OCI-LY7 (cell line): ENCODE measurements at regions not wholly inside any gene's neighbourhood (a gene's known extent, or its start where the extent isn't known, plus 50 kb on each side); places are given as distances from the start of the nearest gene placed in this dataset.

Source experiments
- BruUV-seq: library from RNA; stranded (reverse); fragments of 400-500 nt; replicated peaks from 2 replicates; lab custom pipeline; 2021; lab: Mats Ljungman, UMichigan
- CTCF ChIA-PET: fragments of 300-600 bp; sonication (Branson Sonifier 250); formaldehyde crosslinking; loops from one replicate; lab custom pipeline; 2022; ENCODE audit warnings: antibody characterized with exemption; ENCODE audit not compliant: unreplicated experiment; lab: Charles Lee
- POLR2A ChIA-PET: fragments of 300-600 bp; sonication (Branson Sonifier 250); formaldehyde crosslinking; loops from one replicate; lab custom pipeline; 2022; ENCODE audit warnings: antibody characterized with exemption; lab: Charles Lee
- DNase-seq: peaks from one replicate; pipeline ENCODE4 v3.0.0-alpha.2; 2015; ENCODE audit warnings: low spot score
- H2AFZ ChIP-seq: fragments of 200-600 bp; sonication (generic), shearing (Covaris generic); 2 replicates; pipeline ENCODE4 v1.6.1; 2014; ENCODE audit warnings: mild to moderate bottlenecking, antibody characterized with exemption, low read length, moderate library complexity
- H3K27ac ChIP-seq: fragments of 200-600 bp; sonication (generic); 2 replicates; pipeline ENCODE4 v1.5.1; 2014; ENCODE audit warnings: mixed run types, low read depth, mild to moderate bottlenecking, moderate library complexity, low read length, inconsistent platforms; ENCODE audit not compliant: poor library complexity, severe bottlenecking
- H3K36me3 ChIP-seq: fragments of 200-600 bp; sonication (generic); 2 replicates; pipeline ENCODE4 v1.6.1; 2014; ENCODE audit warnings: mild to moderate bottlenecking, antibody characterized with exemption, low read length, moderate library complexity, mixed read lengths; ENCODE audit not compliant: insufficient read depth
- H3K4me1 ChIP-seq: fragments of 200-600 bp; sonication (generic); 2 replicates; pipeline ENCODE4 v1.5.1; 2014; ENCODE audit warnings: mild to moderate bottlenecking, low read length; ENCODE audit not compliant: insufficient read depth, poor library complexity, severe bottlenecking
- H3K4me2 ChIP-seq: fragments of 200-600 bp; sonication (generic); 2 replicates; pipeline ENCODE4 v1.6.1; 2014; ENCODE audit warnings: mild to moderate bottlenecking, low read length
- H3K4me3 ChIP-seq: fragments of 200-600 bp; sonication (generic); 2 replicates; pipeline ENCODE4 v1.5.1; 2014; ENCODE audit warnings: mild to moderate bottlenecking, low read depth, low read length; ENCODE audit not compliant: poor library complexity, severe bottlenecking
- H3K79me2 ChIP-seq: fragments of 200-600 bp; sonication (generic); 2 replicates; pipeline ENCODE4 v1.6.1; 2016; ENCODE audit warnings: low read depth, mild to moderate bottlenecking, low read length, moderate library complexity, mixed read lengths; ENCODE audit not compliant: insufficient read depth
- H3K9me2 ChIP-seq: fragments of 200-600 bp; sonication (generic); 2 replicates; pipeline ENCODE4 v1.6.1; 2016; ENCODE audit warnings: mild to moderate bottlenecking, low read length, mixed read lengths; ENCODE audit not compliant: insufficient read depth
- H3K9me3 ChIP-seq: fragments of 200-600 bp; sonication (generic); 2 replicates; pipeline ENCODE4 v1.6.1; 2014; ENCODE audit warnings: mild to moderate bottlenecking, mixed run types, low read length, mixed read lengths
- H4K20me1 ChIP-seq: fragments of 200-600 bp; sonication (generic); 2 replicates; pipeline ENCODE4 v1.6.1; 2014; ENCODE audit warnings: mild to moderate bottlenecking, antibody characterized with exemption, low read length, moderate library complexity, mixed read lengths; ENCODE audit not compliant: insufficient read depth
- CTCF ChIP-seq: fragments of 200-600 bp; sonication (generic); conservative IDR thresholded peaks from 2 replicates; pipeline ENCODE4 v1.5.1; 2014; ENCODE audit warnings: mild to moderate bottlenecking, antibody characterized with exemption, low read length, moderate library complexity, mixed read lengths
- EZH2phosphoT487 ChIP-seq: fragments of 200-600 bp; sonication (generic); IDR thresholded peaks from 2 replicates; pipeline ENCODE4 v1.6.1; 2018; ENCODE audit warnings: low read depth, borderline replicate concordance, mild to moderate bottlenecking, mixed run types, antibody characterized with exemption, low read length, moderate library complexity, mixed read lengths
- intact Hi-C: fragments of 100-400 bp; cut with micrococcal nuclease; formaldehyde crosslinking; loops from one replicate; pipeline ENCODE4 v1.10.0; 2022; ENCODE audit not compliant: unreplicated experiment

- no TSS peak for BruUV-seq
- CTCF ChIA-PET: no interaction called here
- Histone ChIP-seq H3K36me3 (no peaks in the 10 kb centered on the region), H3K4me3 (no peak overlapping the region), H3K9me2 (no peaks in the 10 kb centered on the region), H4K20me1 (no peaks in the 10 kb centered on the region), H3K4me2 (no peak overlapping the region), H3K4me1 (no peaks in the 10 kb centered on the region), H3K79me2 (no peaks in the 10 kb centered on the region), H3K27ac (no peak overlapping the region), H2AFZ (no peak overlapping the region), H3K9me3 (no peaks in the 10 kb centered on the region)
- intact Hi-C loops: no loop called here
- no peak for DNase-seq
- POLR2A ChIA-PET: interaction anchor here (0.5 to 1.1 kb wide), 3 partner anchors 188 to 827 kb away, joined by 3 to 4 read pairs (median 3); no protein-coding TSS in a partner anchor
- no peak for TF ChIP-seq EZH2phosphoT487
Observed at GRCh38 chr5:52638732-52639131, 149.0 kb upstream of the ITGA1 start.

- Histone ChIP-seq H3K9me3 (no peaks in the 10 kb centered on the region), H2AFZ (no peak overlapping the region), H3K4me1 (no peaks in the 10 kb centered on the region), H3K4me2 (no peak overlapping the region), H3K79me2 (no peaks in the 10 kb centered on the region), H3K36me3 (no peaks in the 10 kb centered on the region), H3K4me3 (no peak overlapping the region), H3K9me2 (no peaks in the 10 kb centered on the region), H4K20me1 (no peaks in the 10 kb centered on the region), H3K27ac (no peak overlapping the region)
- TF ChIP-seq EZH2phosphoT487 (no peak), CTCF (no peak)
- DNase-seq: no peak
- ChIA-PET POLR2A (no interaction called here), CTCF (no interaction called here)
- BruUV-seq: no TSS peak
- intact Hi-C loops: no loop called here
Observed at GRCh38 chr5:52648726-52649125, 139.0 kb upstream of the ITGA1 start.

- Histone ChIP-seq H3K9me2 (no peaks in the 10 kb centered on the region), H3K4me1 (no peaks in the 10 kb centered on the region), H3K27ac (no peak overlapping the region), H3K9me3 (no peaks in the 10 kb centered on the region), H3K4me2 (no peak overlapping the region), H3K79me2 (no peaks in the 10 kb centered on the region), H3K4me3 (no peak overlapping the region), H2AFZ (no peak overlapping the region), H4K20me1 (no peaks in the 10 kb centered on the region), H3K36me3 (no peaks in the 10 kb centered on the region)
- intact Hi-C loops: no loop called here
- no TSS peak for BruUV-seq
- no peak for TF ChIP-seq EZH2phosphoT487
- TF ChIP-seq CTCF: no peak
- no peak for DNase-seq
- ChIA-PET CTCF (interaction anchor here (1.0 kb wide), 1 partner anchor 1692 kb away, joined by 3 read pairs; no protein-coding TSS in a partner anchor), POLR2A (no interaction called here)
Observed at GRCh38 chr5:52655163-52655562, 132.6 kb upstream of the ITGA1 start.
